NCI-H1436 (cell line): ENCODE measurements at regions not wholly inside any gene's neighbourhood (a gene's known extent, or its start where the extent isn't known, plus 50 kb on each side); places are given as distances from the start of the nearest gene placed in this dataset.

Experiments
- DNase-seq: peaks from one replicate; lab custom pipeline; 2025; lab: John Stamatoyannopoulos, UW

GRCh38 chr20:23136893-23137745 is 51.0 kb upstream of the CD93 start:
- no peak for DNase-seq

DNA sequence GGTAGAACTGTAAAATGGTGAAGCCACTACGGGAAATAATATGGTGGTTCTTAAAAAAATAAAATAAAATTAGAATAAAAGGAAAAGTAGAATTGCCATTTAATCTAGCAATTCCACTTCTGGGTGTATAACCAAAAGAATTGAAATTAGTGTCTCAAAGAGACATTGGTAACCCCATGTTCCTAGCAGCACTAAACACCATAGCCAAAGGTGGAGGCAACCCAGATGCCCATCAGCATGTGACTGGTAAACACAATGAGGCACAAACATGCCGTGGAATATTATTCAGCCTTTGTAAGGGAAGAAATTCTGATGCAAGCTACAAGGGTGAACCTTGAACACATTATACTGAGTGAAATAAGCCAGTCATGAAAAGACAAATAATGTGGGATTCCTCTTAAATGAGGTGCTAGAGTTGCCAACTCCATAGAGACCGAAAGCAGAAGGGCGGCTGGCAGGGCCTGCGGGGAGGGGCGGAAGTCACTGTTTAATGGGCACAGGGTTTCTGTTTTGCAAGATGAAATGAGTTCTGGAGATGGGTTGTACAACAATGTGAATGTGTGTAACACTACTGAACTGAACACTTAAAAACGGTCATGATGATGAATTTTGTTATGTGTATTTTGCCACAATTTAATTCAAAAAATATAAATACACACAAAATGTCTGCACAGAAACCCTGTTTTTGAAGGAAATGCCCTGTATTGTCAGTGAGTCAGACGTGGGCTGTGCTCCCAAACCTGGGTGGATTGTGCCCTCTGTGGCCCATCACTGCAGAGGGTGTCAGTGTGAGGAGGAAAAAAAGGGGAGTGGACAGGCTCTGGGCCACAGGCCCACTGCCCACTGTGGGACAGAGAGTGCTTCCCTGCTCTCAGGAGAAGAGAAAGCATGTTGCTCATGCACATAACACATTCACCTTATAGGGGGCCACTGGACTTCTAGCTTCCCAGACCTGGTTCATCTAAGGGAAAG is 49.6 kb upstream of the CD93 start:
- DNase-seq = no peak
